GM19372 (cell line): ENCODE measurements at regions not wholly inside any gene's neighbourhood (a gene's known extent, or its start where the extent isn't known, plus 50 kb on each side); places are given as distances from the start of the nearest gene placed in this dataset.
"Not testable (repeated sequence)": the region's sequence is repeated elsewhere in the genome, so short reads cannot be mapped to it uniquely, and the experiment has no call there.

ENCODE experiments used
- ATAC-seq: cut with Tn5 transposase; IDR thresholded peaks from one replicate; pipeline ENCODE4 v1.9.1; 2021; ENCODE audit warnings: mild to moderate bottlenecking, low read depth, moderate library complexity; ENCODE audit not compliant: unreplicated experiment

GRCh38 chr14:40954448-40955130 lies 652.1 kb upstream of the LRFN5 start:
- not testable (repeated sequence) for ATAC-seq

GRCh38 chr14:40944521-40944920 lies 662.2 kb upstream of the LRFN5 start:
- no peak for ATAC-seq

DNA sequence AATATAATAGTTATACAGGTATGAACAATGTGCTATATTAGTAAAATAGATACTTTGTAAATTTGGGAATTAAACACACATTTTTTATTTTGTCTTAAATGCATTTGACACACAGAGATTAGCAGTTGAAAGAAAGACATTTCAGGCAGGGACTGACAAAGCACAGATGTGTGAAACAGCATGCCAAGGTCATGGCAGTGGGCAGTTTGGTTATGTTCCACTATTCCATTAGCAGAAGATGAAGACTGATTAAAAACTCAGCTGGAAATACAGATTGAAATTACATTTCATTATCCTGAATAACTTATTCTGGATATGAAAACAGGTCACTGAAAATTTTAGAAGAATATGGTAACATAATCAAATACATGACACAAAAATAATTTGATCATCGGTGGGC lies 669.8 kb upstream of the LRFN5 start:
- ATAC-seq, result no peak

GRCh38 chr14:40920380-40920779 lies 686.3 kb upstream of the LRFN5 start:
- no peak for ATAC-seq

- no peak for ATAC-seq
Measured at GRCh38 chr14:40911141-40911540, 695.5 kb upstream of the LRFN5 start.

- no peak for ATAC-seq
Measured at GRCh38 chr14:40909906-40910305, 696.8 kb upstream of the LRFN5 start.

- ATAC-seq, result no peak
Measured at GRCh38 chr14:40903709-40904108, 703.0 kb upstream of the LRFN5 start.

DNA sequence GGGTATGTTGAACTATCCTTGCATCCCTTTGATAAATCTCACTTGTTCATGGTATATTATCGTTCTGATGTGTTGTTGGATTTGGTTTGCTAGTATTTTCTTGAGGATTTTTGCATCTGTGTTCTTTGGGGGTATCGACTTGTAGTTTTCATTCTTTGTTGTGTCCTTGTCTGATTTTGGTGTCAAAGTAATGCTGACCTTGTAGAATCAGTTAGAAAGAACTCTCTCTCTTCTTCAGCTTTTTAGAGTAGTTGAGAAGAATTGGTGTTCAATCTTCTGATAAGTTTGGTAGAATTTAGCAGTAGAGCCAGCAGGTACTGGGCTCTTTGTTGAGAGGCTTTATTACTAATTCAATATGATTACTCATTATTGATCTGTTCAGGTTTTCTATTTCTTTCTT lies 707.2 kb upstream of the LRFN5 start:
- ATAC-seq, result no peak

- ATAC-seq, result no peak
Measured at GRCh38 chr14:40894846-40895245, 711.8 kb upstream of the LRFN5 start.

DNA sequence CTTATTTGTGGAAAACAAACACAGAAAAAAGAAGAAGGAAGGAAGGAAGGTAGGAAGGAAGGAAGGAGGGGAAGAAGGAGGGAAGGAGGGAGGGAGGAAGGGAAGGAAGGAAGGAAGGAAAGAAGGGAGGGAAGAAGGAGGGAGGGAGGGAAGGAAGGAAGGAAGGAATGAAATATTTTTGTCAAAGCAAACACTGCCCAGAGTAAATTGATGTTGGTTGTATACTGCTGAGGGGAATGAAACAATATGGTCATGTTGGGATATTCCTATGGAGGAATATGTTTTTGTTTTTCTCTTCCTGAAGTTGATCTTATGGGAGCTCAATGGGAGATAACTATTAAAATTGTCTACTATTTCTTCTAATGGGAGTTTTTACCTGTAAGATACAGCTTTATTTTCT lies 717.5 kb upstream of the LRFN5 start:
- no peak for ATAC-seq

DNA sequence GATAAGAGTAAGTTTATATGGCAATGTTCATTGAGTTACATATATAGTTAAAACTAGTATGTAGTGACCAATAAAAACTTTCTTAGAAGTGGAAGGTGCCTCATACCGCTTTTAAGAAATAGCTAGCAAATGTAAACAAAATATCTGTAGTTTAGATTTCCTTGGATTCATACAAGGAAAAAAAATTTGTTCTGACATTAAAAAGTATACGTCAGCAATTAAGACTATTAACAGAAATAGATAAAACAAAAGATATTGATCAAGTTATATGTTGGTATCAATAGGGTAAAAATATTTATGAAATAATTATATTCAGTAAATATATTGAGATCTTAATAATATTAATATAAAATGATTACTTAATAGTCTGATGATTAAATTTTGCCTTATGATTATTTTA lies 718.8 kb upstream of the LRFN5 start:
- ATAC-seq, result no peak

- no peak for ATAC-seq
Measured at GRCh38 chr14:40870252-40870651, 736.4 kb upstream of the LRFN5 start.

DNA sequence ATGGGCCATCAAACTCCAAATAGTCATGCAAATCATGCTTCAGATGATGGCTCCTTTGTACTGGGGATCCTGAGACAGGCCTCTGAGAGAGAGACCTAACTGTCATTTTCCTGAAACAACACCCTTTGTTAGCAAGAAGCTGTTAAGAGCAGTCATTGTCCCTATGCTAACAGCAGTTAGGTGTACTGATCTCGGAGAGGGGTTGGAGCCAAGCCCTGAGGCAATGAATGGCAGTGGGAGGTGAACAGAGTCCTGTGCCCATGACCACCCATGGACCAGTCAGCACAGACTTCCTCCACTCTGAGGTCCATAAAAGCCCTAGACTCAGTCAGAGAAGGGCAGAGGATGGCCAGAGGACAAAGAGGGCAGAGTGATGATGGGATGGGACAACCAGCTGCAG lies 747.6 kb upstream of the LRFN5 start:
- ATAC-seq, result no peak

GRCh38 chr14:40855343-40855742 lies 751.3 kb upstream of the LRFN5 start:
- no peak for ATAC-seq

GRCh38 chr14:40850191-40850590 lies 756.5 kb upstream of the LRFN5 start:
- ATAC-seq, result no peak

GRCh38 chr14:40847480-40847879 lies 759.2 kb upstream of the LRFN5 start:
- ATAC-seq, result no peak

GRCh38 chr14:40842816-40843215 lies 763.9 kb upstream of the LRFN5 start:
- no peak for ATAC-seq

DNA sequence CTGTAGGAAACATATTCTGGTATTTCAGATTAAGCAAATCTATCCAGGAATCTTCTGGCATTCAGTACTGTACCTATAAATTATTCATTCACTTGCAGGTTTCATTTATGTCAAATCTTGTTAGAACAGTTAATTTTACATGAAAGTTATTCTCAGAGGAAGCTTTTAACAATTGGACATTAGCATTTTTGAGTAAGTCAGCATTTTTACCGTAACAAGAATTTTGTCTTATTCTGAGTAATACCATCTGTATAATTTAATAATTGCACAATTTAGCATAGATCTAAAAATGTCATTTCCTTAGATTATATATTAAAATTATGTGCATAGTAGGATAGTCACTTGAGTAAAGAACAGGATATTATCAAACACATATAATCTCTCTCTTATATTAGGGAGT lies 764.8 kb upstream of the LRFN5 start:
- no peak for ATAC-seq

DNA sequence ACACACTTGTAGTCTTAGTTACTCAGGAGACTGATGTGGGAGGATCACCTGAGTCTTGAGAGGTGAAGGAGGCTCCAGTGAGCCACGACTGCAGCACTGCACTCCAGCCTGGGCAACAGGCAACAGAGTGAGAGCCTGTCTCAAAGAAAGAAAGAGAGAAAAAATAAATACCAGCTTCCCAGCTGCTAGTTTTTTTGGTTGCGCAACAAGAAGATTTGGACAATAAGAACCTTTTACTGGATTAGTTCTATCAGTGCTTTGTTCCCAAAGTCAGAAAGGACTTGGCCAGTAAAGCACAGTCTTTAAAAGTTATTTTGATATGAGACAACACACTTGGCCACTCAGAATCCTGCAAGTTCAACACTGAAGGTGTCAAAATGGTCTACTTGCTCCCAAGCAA lies 768.1 kb upstream of the LRFN5 start:
- no peak for ATAC-seq

DNA sequence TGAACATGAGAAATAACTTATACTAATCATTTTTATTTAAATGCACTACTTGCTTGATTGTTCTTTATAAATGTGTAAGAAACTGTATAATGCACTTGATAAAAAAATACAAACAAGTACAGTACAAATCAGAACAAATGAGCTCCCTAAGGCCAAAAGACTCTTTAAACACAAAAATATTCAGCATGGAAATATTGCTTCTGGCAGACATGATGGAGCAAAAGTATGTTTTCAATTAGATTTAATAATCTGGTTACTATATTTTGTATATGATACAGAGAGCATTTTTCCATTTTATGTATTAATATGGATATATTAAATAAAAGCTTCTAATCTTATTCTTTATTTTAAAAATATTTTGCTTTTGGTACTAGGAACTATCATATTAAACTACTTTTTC lies 800.2 kb upstream of the LRFN5 start:
- ATAC-seq, result no peak

- no peak for ATAC-seq
Measured at GRCh38 chr14:40796168-40796567, 810.5 kb upstream of the LRFN5 start.

DNA sequence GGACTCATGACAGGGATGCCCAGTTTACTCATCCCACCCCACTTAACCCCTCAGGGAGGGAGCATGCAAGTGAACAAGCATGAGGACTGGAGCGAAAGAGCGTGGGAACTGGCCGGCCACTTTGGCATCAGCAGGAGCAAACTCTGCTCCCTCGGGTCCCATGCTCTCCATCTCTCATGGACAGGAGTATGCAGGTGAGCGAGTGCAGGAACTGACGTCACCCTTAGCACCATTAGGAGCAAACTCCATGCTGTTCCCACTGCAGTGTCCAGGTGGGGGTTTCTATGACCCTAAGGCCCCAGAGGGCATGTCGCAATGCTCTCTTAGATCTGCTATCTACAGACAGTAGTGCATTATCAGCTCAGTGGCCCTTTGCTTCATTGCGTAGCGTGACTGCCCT lies 821.8 kb upstream of the LRFN5 start:
- ATAC-seq, result no peak

DNA sequence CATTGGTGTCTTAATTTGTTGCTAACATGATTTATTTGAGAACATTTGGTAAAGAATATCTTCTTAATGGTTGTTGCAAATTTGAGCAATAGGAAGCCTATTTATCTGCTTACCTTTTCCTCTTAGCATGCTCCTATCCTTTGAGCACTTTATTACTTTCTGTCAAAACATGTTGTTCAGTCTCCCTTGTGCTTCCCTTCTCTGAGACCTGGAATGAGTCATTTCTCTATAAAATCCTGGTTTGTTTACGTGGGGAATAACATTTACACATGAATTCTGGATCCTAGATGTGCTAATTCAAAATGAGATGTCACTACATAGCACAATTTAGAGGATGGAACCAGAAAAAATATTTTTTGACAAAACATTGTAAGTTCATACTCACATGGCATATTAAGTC lies 844.0 kb upstream of the LRFN5 start:
- no peak for ATAC-seq
